ENCODE measurements at regions not wholly inside any gene's neighbourhood (a gene's known extent, or its start where the extent isn't known, plus 50 kb on each side); places are given as distances from the start of the nearest gene placed in this dataset.

- DNase-seq = no peak
Observed at GRCh38 chr4:138299881-138300280, 57.7 kb upstream of the SLC7A11 start.

- no peak for DNase-seq
Observed at GRCh38 chr4:138298866-138299265, 56.7 kb upstream of the SLC7A11 start.

- DNase-seq = no peak
Observed at GRCh38 chr4:138298431-138298830, 56.3 kb upstream of the SLC7A11 start.

- DNase-seq = no peak
Observed at GRCh38 chr4:138297743-138298405, 55.7 kb upstream of the SLC7A11 start.

GRCh38 chr4:138292321-138292720 lies 50.2 kb upstream of the SLC7A11 start:
- no peak for DNase-seq

All from effector CD8-positive, alpha-beta T cell (primary cell).